ENCODE measurements at regions not wholly inside any gene's neighbourhood (a gene's known extent, or its start where the extent isn't known, plus 50 kb on each side); places are given as distances from the start of the nearest gene placed in this dataset.

GRCh38 chr14:26217778-26218177 is 380.1 kb downstream of the NOVA1 start:
- Mint-ChIP-seq H3K36me3 (ENCODE audit: low read depth) (no peaks in the 10 kb centered on the region), H3K27ac (no peak overlapping the region), H3K4me3 (no peak overlapping the region), H3K9me3 (ENCODE audit: insufficient read depth) (no peaks in the 10 kb centered on the region), H3K27me3 (ENCODE audit: low read depth) (no peaks in the 10 kb centered on the region), H3K4me1 (ENCODE audit: low read depth) (no peaks in the 10 kb centered on the region)
- DNase-seq (no peak), ATAC-seq (no peak)
- POLR2A ChIA-PET = no interaction called here
- CTCF ChIA-PET = no interaction called here

GRCh38 chr14:26216786-26217185 is 381.0 kb downstream of the NOVA1 start:
- Mint-ChIP-seq H3K4me1 (ENCODE audit: low read depth) (no peaks in the 10 kb centered on the region), H3K36me3 (ENCODE audit: low read depth) (no peaks in the 10 kb centered on the region), H3K4me3 (no peak overlapping the region), H3K27me3 (ENCODE audit: low read depth) (no peaks in the 10 kb centered on the region), H3K9me3 (ENCODE audit: insufficient read depth) (no peaks in the 10 kb centered on the region), H3K27ac (no peak overlapping the region)
- no peak for DNase-seq
- no peak for ATAC-seq
- ChIA-PET POLR2A (no interaction called here), CTCF (no interaction called here)

- Mint-ChIP-seq H3K4me1 (ENCODE audit: low read depth) (no peaks in the 10 kb centered on the region), H3K4me3 (no peak overlapping the region), H3K27ac (no peak overlapping the region), H3K9me3 (ENCODE audit: insufficient read depth) (peaks cover 1% of the 10 kb centered on the region), H3K36me3 (ENCODE audit: low read depth) (no peaks in the 10 kb centered on the region), H3K27me3 (ENCODE audit: low read depth) (no peaks in the 10 kb centered on the region)
- CTCF ChIA-PET = no interaction called here
- ATAC-seq (no peak), DNase-seq (no peak)
- POLR2A ChIA-PET = no interaction called here
These were observed 383.8 kb downstream of the NOVA1 start for GRCh38 chr14:26213846-26214575.

- H3K36me3 Mint-ChIP-seq (ENCODE audit: low read depth) = no peaks in the 10 kb centered on the region
- H3K27ac Mint-ChIP-seq = no peak overlapping the region
- CTCF ChIA-PET = no interaction called here
- no peak for ATAC-seq
- H3K4me1 Mint-ChIP-seq (ENCODE audit: low read depth) = no peaks in the 10 kb centered on the region
- no peak for DNase-seq
- peaks cover 3% of the 10 kb centered on the region for H3K27me3 Mint-ChIP-seq (ENCODE audit: low read depth)
- POLR2A ChIA-PET = no interaction called here
- H3K4me3 Mint-ChIP-seq = no peak overlapping the region
- H3K9me3 Mint-ChIP-seq (ENCODE audit: insufficient read depth) = peaks cover 3% of the 10 kb centered on the region
These were observed 388.1 kb downstream of the NOVA1 start for GRCh38 chr14:26209699-26210098.

GRCh38 chr14:26206640-26207039 is 391.2 kb downstream of the NOVA1 start:
- ChIA-PET CTCF (no interaction called here), POLR2A (no interaction called here)
- DNase-seq (no peak), ATAC-seq (no peak)
- Mint-ChIP-seq H3K27ac (no peak overlapping the region), H3K36me3 (ENCODE audit: low read depth) (no peaks in the 10 kb centered on the region), H3K9me3 (ENCODE audit: insufficient read depth) (peaks cover 6% of the 10 kb centered on the region), H3K4me1 (ENCODE audit: low read depth) (no peaks in the 10 kb centered on the region), H3K4me3 (no peak overlapping the region), H3K27me3 (ENCODE audit: low read depth) (peaks cover 6% of the 10 kb centered on the region)

GRCh38 chr14:26204728-26205479 is 392.9 kb downstream of the NOVA1 start:
- H3K27me3 Mint-ChIP-seq (ENCODE audit: low read depth) = peaks cover 6% of the 10 kb centered on the region
- CTCF ChIA-PET = no interaction called here
- DNase-seq (no peak), ATAC-seq (no peak)
- H3K4me3 Mint-ChIP-seq = no peak overlapping the region
- H3K36me3 Mint-ChIP-seq (ENCODE audit: low read depth) = no peaks in the 10 kb centered on the region
- no peak overlapping the region for H3K27ac Mint-ChIP-seq
- H3K4me1 Mint-ChIP-seq (ENCODE audit: low read depth) = no peaks in the 10 kb centered on the region
- POLR2A ChIA-PET = no interaction called here
- peaks cover 6% of the 10 kb centered on the region for H3K9me3 Mint-ChIP-seq (ENCODE audit: insufficient read depth)

GRCh38 chr14:26204366-26204727 is 393.5 kb downstream of the NOVA1 start:
- ChIA-PET CTCF (no interaction called here), POLR2A (no interaction called here)
- no peaks in the 10 kb centered on the region for H3K4me1 Mint-ChIP-seq (ENCODE audit: low read depth)
- H3K27me3 Mint-ChIP-seq (ENCODE audit: low read depth) = peaks cover 6% of the 10 kb centered on the region
- H3K27ac Mint-ChIP-seq = no peak overlapping the region
- ATAC-seq (no peak), DNase-seq (no peak)
- H3K36me3 Mint-ChIP-seq (ENCODE audit: low read depth) = no peaks in the 10 kb centered on the region
- peaks cover 6% of the 10 kb centered on the region for H3K9me3 Mint-ChIP-seq (ENCODE audit: insufficient read depth)
- H3K4me3 Mint-ChIP-seq = no peak overlapping the region

- no peak for ATAC-seq
- H3K27ac Mint-ChIP-seq = no peak overlapping the region
- H3K4me3 Mint-ChIP-seq = no peak overlapping the region
These were observed 397.1 kb downstream of the NOVA1 start for GRCh38 chr14:26200687-26201086.

GRCh38 chr14:26199590-26200370 is 398.1 kb downstream of the NOVA1 start:
- Mint-ChIP-seq H3K27me3 (ENCODE audit: low read depth) (peaks cover 4% of the 10 kb centered on the region), H3K4me3 (no peak overlapping the region), H3K27ac (no peak overlapping the region), H3K9me3 (ENCODE audit: insufficient read depth) (peaks cover 18% of the 10 kb centered on the region), H3K4me1 (ENCODE audit: low read depth) (no peaks in the 10 kb centered on the region), H3K36me3 (ENCODE audit: low read depth) (no peaks in the 10 kb centered on the region)
- DNase-seq (no peak), ATAC-seq (no peak)
- ChIA-PET POLR2A (no interaction called here), CTCF (no interaction called here)

More at GRCh38 chr14:26200687-26201086, 397.1 kb downstream of the NOVA1 start:
- Mint-ChIP-seq H3K36me3 (ENCODE audit: low read depth) (no peaks in the 10 kb centered on the region), H3K9me3 (ENCODE audit: insufficient read depth) (peaks cover 13% of the 10 kb centered on the region), H3K4me1 (ENCODE audit: low read depth) (no peaks in the 10 kb centered on the region), H3K27me3 (ENCODE audit: low read depth) (peaks cover 6% of the 10 kb centered on the region)
- ChIA-PET CTCF (no interaction called here), POLR2A (no interaction called here)
- DNase-seq = no peak

- Mint-ChIP-seq H3K27me3 (ENCODE audit: low read depth) (no peaks in the 10 kb centered on the region), H3K27ac (no peak overlapping the region), H3K9me3 (ENCODE audit: insufficient read depth) (peaks cover 18% of the 10 kb centered on the region), H3K4me3 (no peak overlapping the region), H3K4me1 (ENCODE audit: low read depth) (no peaks in the 10 kb centered on the region), H3K36me3 (ENCODE audit: low read depth) (no peaks in the 10 kb centered on the region)
- ChIA-PET CTCF (no interaction called here), POLR2A (no interaction called here)
- ATAC-seq (no peak), DNase-seq (no peak)
These were observed 398.7 kb downstream of the NOVA1 start for GRCh38 chr14:26199096-26199495.

- no peak overlapping the region for H3K27ac Mint-ChIP-seq
- ChIA-PET CTCF (no interaction called here), POLR2A (no interaction called here)
- no peaks in the 10 kb centered on the region for H3K36me3 Mint-ChIP-seq (ENCODE audit: low read depth)
- DNase-seq = no peak
- no peak for ATAC-seq
- no peaks in the 10 kb centered on the region for H3K4me1 Mint-ChIP-seq (ENCODE audit: low read depth)
- no peaks in the 10 kb centered on the region for H3K27me3 Mint-ChIP-seq (ENCODE audit: low read depth)
- H3K9me3 Mint-ChIP-seq (ENCODE audit: insufficient read depth) = peaks cover 15% of the 10 kb centered on the region
- no peak overlapping the region for H3K4me3 Mint-ChIP-seq
These were observed 403.0 kb downstream of the NOVA1 start for GRCh38 chr14:26194816-26195215.

GRCh38 chr14:26191671-26192070 is 406.2 kb downstream of the NOVA1 start:
- POLR2A ChIA-PET = no interaction called here
- no peaks in the 10 kb centered on the region for H3K36me3 Mint-ChIP-seq (ENCODE audit: low read depth)
- CTCF ChIA-PET = no interaction called here
- H3K4me3 Mint-ChIP-seq = no peak overlapping the region
- DNase-seq (no peak), ATAC-seq (no peak)
- H3K27me3 Mint-ChIP-seq (ENCODE audit: low read depth) = no peaks in the 10 kb centered on the region
- H3K27ac Mint-ChIP-seq = no peak overlapping the region
- H3K4me1 Mint-ChIP-seq (ENCODE audit: low read depth) = no peaks in the 10 kb centered on the region
- H3K9me3 Mint-ChIP-seq (ENCODE audit: insufficient read depth) = peaks cover 17% of the 10 kb centered on the region

All from activated CD8-positive, alpha-beta T cell treated with anti-CD3 and anti-CD28 coated beads, Interleukin-2, amount 10 ng/mL, durations not matched to agents 7 days and 5 days (primary cell).